ENCODE measurements at regions not wholly inside any gene's neighbourhood (a gene's known extent, or its start where the extent isn't known, plus 50 kb on each side); places are given as distances from the start of the nearest gene placed in this dataset.
"Not testable (repeated sequence)": the region's sequence is repeated elsewhere in the genome, so short reads cannot be mapped to it uniquely, and the experiment has no call there.

DNA sequence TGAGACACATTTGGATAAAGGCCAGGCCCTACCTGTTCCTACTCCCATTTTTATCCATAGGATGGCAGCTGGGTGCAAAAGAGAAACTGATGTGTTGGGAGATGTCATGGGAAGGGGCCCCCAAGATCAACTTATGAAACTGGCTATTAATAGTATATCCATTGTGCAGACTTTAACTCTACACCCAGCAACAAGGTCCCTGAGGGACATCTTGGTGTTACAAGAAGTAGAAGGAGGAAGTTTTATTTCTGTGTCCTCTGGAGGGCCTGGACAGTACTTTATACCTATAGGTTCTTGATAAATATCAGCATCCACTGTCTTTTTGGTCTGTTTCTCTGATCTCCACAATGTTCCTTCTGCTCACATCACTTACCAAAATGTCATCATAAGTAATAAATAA is 84.6 kb downstream of the BTG1 start:
- DNase-seq, result no peak

DNA sequence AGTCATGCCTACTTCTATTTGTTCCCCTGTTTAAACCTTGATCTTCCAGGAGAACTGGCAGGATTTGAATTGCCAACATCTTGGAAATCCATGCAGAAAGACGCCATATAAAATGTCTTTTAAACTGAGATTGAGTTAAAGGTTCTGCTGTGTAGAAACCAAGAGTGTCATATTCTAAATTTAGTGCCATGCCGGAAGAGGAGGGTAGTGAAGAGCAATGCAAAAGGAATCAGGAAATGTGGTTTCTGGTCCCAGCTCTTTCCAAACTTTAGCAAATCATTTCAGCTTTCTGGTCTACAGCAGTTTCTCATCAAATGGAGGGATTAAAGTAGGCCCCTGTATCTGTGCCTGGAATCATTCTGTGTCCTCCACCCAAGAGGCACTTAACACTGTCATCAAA is 85.7 kb downstream of the BTG1 start:
- DNase-seq, result no peak

DNA sequence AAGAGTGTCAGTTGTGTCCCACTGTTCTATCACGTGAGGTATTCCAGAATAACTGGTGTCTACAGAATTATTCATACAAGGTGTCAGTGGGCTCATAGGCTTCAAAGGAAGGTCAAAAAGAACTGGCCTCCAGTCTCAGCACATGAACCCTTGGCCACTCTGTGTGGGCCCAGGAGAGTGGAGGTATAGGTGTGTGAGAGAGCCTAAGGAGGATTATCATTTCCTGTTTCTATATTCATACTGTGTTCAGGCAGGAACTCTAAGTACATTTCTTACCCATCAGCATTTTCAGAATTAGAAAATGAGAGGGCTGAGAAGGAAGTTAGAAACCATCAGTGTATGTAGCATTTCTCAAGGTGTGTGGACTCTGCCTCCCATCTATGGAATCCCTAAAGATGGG is 87.0 kb downstream of the BTG1 start:
- DNase-seq, result no peak

DNA sequence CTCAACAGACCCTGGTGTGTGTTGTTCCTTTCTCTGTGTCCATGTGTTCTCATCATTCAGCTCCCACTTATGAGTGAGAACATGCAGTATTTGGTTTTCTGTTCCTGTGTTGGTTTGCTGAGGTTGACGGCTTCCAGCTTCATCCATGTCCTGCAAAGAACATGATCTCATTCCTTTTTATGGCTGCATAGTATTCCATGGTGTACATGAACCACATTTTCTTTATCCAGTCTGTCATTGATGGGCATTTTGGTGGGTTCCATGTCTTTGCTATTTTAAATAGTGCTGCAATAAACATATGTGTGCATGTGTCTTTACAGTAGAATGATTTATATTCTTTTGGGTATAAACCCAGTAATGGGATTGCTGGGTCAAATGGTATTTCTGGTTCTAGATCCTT is 88.9 kb downstream of the BTG1 start:
- DNase-seq, result not testable (repeated sequence)

DNA sequence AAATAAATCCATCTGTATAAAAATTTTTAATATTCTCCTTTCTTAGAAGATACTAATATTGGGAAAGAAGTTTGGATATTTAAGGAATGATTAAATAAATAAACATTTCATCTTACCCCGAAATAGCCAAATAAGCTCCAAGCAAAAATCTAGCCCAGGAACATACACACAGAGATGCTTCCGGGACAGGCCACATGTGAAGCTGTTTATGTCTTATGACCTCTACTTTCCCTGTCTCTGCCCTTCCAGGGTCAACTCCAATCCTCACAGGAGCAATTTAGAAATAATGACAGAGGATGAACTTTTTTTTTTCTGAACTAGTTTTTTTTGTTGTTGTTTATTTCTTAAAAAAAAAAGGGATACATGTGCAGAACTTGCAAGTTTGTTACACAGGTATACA is 89.4 kb downstream of the BTG1 start:
- DNase-seq, result no peak

DNA sequence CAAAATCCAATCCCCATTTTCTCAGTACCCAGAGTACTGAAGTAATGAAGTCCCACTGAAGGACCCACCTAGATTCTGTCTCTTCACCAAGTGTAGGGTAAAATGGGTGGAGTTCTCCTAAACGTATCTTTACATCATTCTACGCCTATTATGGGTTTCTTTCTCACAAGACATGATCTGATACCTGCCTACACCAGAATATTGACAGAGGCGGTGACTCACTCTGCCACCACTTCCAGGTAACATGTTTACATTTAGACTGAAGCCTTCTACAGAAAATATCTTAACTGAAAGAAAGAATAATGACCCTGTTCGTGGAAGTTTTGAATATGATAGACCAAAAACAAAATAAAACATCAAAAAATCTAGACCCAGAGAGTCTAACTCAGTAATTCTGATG is 89.8 kb downstream of the BTG1 start:
- no peak for DNase-seq

DNA sequence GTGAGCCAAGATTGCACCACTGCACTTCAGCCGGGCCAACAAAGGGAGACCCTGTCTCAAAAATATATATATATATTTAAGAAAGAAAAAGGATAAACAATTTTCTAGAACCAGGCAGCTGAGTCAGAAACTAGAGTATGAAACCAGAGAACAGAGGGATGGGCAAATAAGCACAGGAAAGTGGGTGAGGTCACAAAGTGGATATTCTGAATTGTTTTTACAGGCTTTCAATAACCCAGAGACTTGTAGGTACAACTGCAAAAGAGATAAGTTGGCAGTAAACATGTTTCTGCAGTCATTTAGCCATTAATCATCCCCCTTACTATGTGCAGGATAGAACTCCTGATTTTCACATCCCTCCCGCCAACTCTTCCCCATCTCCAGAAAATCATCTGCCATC is 94.2 kb downstream of the BTG1 start:
- no peak for DNase-seq

DNA sequence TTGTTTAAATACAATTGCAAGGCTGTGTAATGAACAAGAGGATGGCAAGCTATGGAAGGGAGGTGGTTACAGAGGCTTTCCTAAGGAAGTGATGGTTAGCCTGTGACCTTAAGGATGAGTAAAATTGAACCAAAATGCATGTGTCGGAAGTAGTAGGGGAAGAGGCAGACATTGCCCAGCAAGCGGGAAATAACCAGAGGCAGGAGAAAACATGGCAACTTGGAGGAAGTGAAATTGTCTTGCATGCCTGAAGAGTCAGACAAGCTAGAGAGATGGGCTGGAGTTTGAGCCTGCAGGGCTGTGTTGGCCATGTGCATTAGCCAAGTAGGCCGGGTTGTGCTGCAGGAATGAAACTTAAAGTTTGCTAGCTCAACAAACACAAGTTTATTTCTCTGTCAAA is 96.2 kb downstream of the BTG1 start:
- no peak for DNase-seq

DNA sequence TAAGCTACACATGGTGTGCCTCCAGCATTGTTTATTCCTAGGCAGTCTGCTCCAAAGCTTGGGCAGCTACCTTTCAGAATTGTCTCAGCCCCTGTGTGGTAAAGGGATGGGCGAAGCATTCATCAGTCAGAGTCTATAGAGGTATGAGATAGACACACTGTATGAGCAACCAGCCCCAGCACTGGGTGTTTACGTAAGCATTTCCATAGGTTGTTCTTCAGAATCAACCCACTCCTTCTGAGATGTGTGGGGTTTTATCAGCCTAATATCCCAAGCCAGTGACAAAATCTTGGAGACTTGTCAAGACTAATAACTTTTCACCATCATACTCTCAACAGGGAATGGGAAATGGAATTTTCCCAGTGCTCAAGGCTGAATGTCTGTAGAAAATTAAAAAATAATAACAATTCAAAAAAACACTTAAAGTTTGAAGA is 98.2 kb downstream of the BTG1 start:
- no peak for DNase-seq

DNA sequence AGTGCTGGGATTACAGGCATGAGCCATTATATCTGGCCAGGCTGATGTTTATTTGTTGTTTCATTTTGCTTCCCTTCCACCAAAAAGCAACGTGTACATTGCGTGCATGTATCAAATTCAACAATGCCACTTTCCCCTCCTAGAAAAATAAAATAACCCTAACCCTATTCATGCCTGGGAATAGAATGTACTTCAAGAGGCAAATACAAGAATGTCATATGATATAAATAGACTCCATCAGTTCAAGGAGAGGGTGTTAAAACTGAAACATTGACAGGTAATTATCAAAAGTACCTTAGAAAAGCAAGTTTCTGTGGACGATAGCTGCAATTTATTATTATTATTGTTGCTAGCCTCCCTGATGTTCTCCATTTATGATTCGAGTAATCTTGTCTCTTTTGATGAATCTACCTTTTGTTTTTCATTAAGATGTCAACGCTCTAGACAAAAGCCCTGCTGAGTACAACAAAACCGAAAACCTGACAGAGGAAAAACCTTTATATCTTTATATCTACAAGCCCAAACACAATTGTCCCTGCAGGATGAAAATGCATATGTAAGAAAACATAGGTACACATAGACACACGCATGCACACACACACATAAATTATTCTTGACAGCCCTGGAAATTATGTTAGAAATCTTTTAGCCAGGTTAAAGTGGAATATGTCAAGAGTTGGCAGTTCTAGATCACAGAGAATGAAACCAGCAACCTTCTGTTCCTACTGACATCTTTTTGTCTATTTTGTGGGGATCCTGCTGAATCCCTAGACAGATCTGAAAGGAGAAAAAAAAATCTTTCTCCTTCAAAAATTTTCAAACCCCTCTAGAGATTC is 98.9 kb downstream of the BTG1 start:
- DNase-seq, result no peak

DNA sequence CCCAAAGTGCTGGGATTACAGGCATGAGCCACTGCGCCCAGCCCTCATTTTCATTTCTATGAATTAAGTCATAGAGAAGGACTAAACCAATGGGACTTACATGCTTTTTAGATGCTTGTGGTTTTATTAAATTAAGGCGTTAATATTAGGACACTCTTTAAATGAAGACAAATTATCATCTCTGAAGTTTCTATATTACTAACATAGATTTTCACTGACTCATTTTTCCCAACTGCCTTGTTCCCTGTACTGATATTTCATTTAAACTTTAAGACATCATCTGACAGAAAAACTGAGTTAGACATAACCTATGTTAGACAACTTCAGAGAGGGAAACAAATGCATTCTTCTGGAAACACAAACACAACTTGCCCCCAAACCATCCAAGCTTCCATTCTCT is 99.8 kb downstream of the BTG1 start:
- no peak for DNase-seq

DNA sequence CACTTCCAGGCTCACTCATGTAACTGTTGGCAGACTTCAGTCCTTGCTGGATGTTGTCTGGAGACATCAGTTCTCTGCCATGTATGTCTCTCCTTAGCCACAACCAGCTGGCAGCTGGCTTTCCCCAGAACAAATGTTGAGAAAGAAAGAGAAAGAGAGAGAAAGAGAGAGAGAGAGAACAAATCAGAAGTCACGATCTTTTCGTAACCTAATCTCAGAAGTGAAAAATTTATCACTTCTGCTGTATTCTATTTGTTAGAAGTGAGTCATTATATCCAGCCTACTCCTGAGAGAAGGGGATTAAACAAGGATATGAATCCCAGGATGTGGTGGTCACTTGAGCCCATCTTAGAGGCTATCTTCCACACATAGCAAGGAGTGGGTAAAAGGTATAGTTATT is 101.2 kb downstream of the BTG1 start:
- DNase-seq, result no peak

DNA sequence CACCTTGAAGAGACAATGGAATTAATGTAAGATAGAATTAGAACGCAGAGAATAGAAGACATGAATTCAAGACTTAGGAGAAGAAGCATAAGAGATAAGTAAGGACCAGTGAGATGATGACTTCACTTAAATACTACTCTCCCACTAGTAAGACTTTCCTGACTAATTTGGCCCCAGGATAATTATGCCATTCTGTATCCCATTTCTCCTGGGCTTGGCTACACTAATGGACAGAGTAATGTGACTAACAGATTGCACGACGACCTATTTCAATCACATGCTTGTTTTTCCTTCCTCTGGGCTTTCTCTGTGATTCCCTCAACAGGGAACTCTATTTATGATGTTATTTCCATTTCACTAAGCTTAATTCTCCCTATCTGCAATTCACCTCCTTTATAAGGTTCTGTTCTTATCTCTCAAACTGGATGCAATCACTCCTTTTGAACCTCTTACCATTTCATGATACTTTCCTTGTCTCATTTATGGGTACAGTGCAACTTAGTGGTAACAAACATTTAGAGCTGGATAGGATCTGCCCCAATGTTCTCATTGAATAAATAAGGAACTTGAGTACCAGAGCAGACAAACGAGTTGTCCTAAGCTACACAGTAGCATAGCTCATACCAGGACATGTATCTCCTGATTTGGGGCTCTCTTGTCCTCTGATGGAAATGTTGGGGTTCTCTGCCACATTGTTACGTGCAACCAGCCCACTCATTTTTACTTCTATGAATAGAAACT is 102.7 kb downstream of the BTG1 start:
- DNase-seq, result no peak

DNA sequence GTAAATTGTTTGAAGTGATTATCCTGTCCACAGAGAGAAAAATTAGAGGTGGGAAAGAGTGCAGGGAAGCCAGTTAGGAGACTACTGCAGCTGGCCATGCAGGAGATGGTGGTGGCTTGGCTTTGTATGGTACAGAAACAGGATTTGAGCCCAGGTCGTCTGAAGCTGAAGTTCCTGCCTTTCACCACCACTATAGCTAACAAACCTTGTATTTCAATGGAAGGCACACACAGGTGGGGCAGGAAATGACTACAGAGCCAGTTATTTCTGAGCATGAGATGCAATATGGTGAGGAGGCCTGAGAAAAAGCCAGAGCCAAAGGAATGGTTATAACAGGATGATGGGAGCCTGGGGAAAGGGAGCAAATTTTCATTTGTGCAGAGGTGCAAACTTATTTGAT is 103.9 kb downstream of the BTG1 start:
- no peak for DNase-seq

DNA sequence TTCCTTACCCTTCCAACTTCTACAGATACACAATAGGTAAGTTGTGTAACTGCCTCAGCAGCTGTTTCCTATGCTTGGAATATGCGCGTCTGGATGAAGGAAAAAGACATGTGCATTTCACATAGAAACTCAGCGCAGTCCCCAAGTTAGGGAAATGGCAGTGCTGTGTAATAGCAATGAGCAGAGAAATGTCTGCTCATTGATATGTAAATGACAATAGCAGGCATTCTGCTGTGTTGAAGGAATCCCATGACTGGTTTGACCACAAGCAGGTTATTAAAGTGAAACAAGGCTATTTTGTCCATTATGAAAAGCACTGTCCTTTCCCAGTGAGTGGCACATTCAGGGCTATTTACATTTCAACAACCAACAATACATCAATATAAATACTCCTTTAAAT is 106.6 kb downstream of the BTG1 start:
- DNase-seq, result peak; percentile 26

DNA sequence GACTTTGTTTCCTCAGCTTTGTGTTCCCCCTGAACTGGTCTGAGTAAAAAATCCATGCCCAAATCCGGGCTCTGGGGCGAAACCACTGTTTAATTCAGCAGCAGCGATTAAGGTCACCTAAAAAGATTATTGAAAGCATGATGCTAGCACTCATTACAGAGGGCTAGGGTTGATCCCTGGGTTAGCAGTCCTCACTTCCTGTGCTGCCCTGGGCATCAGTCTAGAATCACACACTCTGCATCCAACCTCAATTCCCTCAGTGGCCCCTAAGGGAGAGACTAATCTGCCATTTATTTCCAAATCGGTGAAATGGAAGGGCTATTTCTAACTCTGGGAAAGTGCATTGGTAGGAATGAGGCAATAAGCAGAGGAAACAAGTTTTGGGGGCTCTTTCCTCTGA is 107.2 kb downstream of the BTG1 start:
- no peak for DNase-seq

DNA sequence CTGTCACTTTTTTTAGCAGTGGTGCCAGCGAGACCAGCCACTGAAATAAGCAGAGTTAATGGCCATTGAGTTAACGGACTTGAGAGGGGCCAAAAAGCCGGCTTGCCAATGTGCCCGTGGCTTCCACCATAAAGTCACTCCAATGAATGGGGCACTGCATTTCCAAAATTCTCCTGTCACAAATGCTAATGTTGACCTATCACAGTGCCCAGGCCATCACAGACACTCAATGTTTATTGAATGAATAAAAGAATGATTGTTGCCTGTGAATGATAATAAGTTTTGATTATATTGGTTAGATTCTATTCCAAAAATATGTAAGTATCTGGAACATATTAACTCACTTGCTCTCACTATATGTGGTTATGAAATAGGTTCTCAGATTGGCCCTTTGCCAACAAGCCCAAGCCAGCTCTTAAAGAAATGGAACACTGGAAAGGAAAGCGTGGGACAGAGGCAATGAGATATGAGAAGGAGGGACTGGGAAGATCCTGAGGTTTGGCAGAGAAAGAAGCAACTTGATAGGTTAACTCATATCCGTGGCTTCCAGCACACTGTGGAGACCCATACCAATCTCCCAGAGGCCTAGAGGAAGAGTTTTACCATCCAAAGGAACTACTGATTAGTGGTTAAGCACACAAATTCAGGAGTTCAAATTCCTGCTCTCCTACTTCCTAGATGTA is 108.7 kb downstream of the BTG1 start:
- DNase-seq, result peak; percentile 45

DNA sequence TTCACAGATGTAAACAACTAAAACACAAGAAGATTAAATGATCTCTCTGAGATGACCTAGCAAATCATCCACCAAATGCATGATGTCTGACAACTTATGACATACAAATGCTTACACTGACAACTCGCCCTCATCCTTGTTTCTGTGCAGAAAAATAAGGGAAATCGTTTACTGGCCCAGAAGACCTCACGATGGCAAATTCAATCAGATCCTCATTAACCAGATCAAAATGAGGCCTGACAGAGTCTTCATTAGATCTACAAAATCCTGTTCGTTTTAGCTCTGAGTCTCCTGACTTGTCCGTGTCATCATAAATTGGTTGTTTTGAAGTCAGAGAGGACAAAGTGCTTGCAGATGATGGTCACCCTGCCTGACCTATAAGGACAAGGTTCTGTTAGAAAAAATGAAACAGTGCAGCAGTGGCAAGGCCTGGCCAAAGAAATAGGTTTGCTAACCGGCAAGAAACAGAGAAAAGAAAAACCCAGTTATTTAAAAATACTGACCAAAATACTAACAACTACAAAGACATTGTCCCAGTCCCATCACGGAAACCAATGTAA is 109.5 kb downstream of the BTG1 start:
- no peak for DNase-seq

DNA sequence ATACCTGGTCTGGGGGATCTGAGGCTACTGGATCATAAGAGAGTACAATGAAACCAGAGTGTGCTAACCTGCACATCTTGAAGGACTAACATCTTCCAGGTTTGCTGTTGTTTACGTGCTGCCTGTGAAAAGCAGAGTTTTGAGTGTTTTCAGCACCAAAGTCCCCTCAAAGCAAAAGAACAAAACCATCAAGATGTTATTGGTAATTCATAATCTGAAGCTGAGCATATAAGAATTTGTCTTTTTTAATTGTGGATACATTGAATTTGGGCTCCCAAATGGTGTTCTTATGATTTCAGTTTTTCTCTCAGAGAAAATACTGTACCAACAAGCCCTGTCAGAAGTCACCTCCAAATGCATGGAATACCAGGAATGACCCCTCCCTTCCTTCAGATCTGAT is 110.2 kb downstream of the BTG1 start:
- DNase-seq, result no peak

DNA sequence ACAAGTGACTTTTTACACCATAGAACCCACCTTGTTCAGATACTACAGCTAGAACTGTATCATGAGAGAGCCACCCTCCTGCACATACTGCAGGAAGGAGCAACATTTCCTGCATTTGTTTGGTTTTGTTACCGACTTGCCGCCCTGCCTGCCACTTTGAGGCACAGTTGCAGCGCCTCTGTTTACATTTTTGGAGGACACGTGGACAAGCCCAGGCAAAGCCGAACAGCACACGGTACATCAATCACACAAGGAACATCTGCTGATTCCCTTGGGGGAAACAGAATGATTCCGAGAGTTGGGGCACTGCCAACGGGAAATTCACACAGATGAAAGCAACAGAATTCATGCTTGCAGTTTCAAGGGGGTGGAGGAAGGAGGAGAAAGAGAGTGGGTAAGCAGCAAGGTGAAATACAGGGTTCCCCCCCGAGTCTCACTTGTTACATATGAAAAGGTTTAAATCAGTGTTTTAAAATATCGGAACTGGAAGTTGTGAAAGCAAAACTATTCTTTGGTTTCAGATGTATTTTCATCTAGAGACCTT is 110.7 kb downstream of the BTG1 start:
- peak; percentile 86 for DNase-seq

DNA sequence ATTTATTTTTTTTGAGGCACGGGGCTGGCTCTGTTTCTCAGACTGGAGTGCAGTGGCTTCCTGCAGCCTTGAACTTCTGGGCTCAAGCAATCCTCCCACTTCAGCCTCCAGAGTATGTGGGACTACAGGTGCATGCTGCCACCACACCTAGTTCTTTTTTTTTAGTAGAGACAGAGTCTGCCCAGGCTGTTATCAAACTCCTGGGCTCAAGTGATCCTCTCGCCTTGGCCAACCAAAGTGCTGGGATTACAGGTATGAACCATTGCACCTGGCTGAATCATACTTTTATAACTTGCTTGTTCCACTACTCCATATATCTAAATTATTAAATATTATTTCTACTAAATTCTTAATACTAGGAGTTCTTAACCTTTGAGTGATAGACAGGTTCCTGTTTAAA is 111.6 kb downstream of the BTG1 start:
- DNase-seq, result no peak

DNA sequence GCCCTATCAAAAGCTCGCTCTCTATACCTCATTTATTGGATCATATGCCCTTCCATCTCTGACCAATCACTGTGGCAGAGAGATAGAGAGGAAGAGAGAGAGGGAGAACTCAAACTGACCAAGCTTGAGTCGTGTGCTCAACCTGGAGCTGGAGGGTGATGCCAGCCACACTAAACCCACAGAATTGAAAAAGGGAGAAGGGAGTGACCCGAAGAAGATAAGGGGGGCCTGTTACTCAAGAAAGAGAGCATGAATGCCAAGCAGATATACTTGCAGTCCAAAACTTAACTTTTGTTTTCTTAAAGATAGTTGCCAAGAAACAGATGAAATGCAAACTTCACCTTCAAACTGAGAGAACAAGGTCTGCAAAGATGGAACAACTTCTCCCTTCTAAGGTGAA is 112.7 kb downstream of the BTG1 start:
- no peak for DNase-seq

DNA sequence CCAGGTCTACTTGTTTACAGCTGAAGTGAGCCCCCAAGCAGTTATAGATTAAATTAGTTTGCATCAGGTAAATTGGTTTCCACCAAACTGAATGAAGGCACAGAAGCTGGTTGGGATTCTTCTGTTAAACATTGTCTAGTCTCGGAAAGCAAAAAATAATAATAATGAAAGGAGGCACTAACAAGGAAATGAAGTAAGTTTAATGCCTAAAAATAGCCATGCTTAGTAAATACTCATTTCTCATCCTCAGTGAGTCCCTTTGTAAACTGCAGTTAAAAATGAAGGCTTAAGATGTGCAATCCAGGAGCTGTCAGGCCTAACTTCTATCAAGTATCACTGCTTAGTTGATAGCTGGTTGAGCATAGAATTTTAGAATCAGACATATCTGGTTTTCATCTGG is 113.5 kb downstream of the BTG1 start:
- DNase-seq, result no peak
